Left ventricle myocardium superior (tissue), 1 donor: ENCODE measurements at regions not wholly inside any gene's neighbourhood (a gene's known extent, or its start where the extent isn't known, plus 50 kb on each side); places are given as distances from the start of the nearest gene placed in this dataset.

Source experiments
- ATAC-seq: fragments of 200-7000 bp; cut with Tn5 transposase; one replicate; pipeline ENCODE4 v1.9.1; 2020; ENCODE audit warnings: mild to moderate bottlenecking, moderate library complexity
- DNase-seq: peaks from one replicate; pipeline ENCODE4 v3.0.0-alpha.2; 2020
- intact Hi-C: fragments of 100-400 bp; cut with micrococcal nuclease; formaldehyde crosslinking; loops from one replicate; pipeline ENCODE4 v1.11.0; 2022
- donor health status: DM: no; HTN: yes; CAD: no; lungs with severe emphysema.

DNA sequence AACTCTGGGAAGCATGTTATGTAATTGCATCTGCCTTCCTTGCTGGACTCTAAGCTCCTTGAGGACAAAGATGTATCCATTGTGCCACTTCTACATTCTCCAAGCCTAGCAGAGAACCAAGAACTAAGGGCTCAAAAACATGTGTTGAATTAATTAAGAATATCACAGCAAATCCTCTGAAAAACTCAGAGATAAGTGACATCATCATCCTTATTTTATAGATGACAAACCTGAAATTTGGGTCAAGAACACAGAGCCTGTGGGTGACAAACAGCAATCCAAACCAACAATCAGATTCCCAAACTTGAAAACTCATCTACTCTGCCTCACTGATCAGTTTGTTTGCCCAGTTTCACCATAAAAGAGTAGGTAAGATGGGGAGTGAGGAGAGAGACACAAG is 503.6 kb upstream of the LRRN3 start:
- no peak for ATAC-seq
- no peak for DNase-seq
- intact Hi-C loops: no loop called here

DNA sequence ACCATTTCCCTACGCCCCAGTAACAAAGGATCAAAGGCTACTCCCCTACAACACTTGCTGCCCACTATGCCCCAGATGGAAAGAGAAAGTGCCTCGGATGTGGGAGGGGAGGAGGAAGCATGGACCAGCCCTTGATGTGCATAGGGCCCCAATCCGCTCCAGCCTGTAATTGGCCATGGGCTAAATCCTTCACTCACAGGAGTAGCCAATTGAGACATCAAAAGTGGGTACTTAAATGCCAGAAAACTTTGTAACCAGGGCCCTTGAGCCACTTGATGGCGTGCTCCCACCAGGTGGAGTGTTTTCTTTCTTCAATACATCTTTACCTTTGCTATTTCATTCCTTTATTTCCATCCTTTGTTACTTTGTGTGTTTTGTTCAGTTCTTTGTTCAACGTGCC is 500.5 kb upstream of the LRRN3 start:
- intact Hi-C loops: no loop called here
- DNase-seq: no peak
- ATAC-seq: no peak

DNA sequence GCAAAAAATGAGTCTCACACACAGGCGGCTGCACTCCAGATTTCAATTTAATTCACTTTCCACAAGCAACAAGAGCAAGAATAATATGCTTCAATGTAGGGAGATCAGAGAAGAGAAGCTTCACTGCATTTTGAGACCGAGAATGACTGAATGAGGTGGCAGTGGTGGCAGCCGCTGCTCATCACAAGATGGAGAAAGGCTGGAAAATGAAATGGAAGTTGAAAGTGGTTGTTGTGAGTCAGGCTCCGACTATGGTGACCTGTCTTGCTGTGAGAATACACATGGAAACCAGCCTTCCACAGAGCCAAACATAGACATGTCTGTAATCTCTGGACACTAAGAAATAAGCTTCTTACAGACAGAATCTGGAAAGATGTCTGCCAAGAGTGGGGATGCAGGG is 499.6 kb upstream of the LRRN3 start:
- DNase-seq: no peak
- intact Hi-C loops: no loop called here
- ATAC-seq: no peak

DNA sequence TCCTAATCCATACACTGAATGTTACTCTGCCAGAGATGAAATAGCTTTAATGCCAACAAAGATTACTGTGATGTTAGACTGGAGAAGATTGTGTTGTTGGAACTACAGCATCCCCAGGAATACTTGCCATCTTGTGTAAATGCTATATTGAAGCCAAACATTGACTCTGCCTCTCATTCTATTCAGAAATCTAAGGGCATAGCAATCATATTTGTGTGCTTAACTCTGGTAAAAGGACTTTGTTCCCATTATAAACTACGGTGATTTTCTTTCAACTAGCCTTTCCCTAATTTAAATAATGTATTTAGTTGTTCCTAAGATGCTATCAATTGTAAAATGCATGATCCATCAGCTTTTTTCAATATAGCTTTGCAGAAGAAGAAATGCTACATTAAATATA is 498.4 kb upstream of the LRRN3 start:
- intact Hi-C loops: no loop called here
- no peak for DNase-seq
- ATAC-seq: no peak

DNA sequence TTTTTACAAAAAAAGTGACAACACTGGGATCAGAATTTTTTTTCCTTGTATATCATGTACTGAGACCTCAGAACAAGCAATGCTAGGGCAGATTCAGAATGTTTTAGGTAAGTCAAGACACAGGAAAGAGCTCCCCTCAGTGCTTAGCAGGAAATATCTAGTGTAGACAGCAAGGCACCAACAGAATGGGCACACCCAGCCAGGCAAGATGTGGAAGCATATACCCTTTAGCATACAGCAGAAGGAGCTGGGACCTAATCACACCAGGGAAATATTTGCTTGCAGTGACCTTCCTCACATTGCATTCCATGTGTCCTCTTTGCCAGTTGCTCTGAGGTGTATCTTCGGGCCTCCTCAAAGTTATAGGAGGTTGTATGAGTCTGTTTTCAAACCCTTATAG is 497.6 kb upstream of the LRRN3 start:
- no peak for DNase-seq
- no peak for ATAC-seq
- intact Hi-C loops: no loop called here

DNA sequence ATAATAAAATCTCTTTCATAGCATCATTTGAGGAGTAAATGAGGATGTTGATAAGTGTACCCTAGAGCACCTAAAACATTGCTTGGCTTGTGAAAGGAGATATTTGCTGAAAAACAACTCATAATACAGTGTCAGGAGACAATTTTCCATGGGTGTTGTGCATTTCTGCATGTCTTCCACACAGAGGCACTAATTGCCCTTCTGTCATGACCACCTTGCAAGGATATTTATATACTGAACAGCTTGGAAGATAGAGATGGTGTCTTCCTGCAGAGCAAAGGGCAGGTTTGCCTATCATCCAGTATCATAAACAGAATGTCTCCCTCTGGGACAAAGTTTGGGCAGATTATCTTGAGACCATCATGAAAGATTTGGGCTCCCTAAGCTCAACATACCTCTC is 495.2 kb upstream of the LRRN3 start:
- intact Hi-C loops: no loop called here
- ATAC-seq (no peak), DNase-seq (no peak)

DNA sequence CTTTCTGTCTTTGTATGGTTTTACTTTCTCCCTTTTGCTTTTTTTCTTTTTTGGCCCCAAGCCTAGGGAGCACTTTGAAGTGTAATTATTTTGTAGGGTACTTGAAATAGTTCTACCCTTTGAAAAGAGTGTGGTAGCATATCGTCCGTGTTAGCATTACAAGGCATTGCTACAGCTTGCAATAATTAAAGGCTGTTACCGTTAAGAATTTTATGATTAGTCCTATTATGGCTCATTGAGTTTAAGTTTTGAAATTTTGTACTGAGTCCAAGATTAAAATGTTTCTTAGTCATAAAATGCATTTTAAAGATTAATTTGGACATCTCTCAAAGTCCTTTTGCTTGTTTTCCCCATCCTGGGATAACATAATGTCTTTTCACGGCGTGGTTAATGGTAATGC is 490.0 kb upstream of the LRRN3 start:
- intact Hi-C loops: no loop called here
- ATAC-seq (no peak), DNase-seq (no peak)

DNA sequence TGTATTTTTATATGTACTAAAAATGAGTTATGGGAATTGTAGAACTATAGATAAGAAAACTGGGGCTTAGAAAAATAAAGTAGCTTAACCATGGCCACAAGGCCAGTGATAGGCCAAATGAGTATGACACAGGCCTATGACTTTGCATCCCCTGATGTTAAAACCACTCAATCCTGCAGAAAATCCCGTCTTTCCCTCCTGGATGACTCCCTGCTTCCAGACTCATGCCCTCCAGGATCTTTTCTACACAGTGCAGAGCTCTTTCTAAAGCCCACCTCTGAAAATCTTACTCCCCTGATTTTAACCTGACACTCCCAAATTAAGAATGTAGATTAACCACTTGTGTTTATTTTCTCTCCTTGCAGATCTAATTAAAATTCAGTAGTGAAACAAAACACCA is 489.2 kb upstream of the LRRN3 start:
- DNase-seq: no peak
- intact Hi-C loops: no loop called here
- no peak for ATAC-seq

DNA sequence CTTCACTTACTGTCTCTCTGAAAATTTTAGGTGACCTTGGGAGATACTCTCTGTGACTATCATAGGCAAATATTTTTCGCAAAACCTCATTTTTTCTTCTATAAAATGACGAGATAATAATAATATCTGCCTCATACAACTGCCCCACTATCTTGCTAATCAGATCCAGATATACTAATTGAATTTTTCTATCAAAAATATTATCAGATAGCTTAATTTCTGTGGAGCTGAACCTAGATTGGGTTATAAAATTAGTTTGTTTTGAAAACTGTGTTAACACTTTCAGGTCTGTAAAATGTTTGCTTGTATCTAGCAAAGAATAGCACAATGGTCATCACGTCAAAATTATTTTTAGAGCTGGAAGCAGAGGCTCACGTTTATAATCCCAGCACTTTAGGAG is 486.7 kb upstream of the LRRN3 start:
- no peak for DNase-seq
- intact Hi-C loops: no loop called here
- ATAC-seq: no peak

DNA sequence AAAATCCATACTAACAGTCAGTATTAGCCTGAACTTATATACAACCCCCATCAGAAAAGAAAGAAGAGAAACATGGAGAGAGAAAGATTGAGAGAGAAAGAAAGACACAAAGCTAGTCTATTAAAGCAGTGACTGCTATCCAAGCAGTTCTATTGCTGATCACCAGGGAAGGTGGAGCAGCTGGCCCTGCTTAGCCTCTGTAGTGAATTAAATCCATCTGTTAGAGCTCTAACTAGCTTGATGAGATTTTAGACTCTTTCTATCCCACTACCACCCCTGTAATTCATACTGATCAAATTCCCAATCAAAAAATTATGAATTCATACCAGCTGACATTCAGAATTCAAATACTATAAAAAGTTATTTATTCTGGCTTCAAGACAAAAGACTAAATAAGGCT is 486.0 kb upstream of the LRRN3 start:
- ATAC-seq: no peak
- no peak for DNase-seq
- intact Hi-C loops: no loop called here

DNA sequence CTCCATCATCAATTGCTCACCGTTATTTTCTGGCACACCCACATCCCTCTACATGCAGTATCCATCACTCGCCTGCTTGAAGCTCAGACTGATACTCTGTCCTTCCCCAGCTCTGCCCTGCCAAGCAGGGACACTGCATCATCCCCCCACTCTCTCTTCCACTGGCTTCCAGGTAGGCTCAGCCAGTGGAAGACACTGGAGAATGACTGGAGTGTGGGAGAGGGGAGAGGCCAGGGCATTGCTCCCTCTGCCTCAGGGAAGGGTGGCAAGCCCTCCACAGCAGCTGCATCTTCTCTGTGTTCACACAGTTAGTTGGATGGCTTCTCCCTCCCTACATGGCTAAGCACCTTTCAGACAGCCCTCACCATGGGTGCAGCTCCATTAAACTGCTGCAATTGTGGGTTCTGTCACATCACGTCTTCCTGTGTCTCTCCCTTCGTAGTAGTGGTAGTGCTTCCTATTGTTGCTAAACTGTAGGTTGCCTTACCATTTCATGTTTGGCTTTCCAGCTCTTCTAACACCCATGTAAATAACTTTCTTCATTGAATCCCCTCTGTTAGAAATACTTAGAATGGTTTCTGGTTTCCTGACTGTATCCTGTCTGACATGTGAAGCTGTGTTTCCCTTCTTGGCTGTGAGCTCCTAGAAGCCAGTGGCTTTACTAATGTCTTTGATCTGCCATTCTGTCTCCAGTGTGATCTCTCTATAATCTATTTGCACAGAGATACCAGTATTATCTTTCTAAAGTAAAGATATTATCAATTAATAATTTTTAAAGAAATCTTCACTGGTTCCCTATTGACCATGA is 483.7 kb upstream of the LRRN3 start:
- ATAC-seq (no peak), DNase-seq (no peak)
- intact Hi-C loops: no loop called here

DNA sequence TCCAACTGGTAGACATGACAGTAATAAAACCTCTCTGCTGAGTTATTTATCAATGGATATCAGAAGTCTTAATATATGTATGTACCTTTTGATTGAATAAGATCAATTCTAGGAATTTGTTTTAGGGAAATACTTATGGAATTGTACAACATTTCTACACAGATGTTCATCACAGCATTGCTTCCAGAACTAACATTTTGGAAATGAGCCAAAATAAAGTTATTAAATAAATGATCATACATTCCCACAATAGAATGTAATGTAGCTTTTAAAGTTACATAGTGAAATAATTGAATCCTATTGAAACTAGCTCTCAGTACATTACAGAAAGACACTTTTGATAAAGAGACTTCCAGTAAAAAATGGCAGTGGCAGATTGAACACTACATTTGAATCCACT is 481.6 kb upstream of the LRRN3 start:
- ATAC-seq (no peak), DNase-seq (no peak)
- intact Hi-C loops: no loop called here

DNA sequence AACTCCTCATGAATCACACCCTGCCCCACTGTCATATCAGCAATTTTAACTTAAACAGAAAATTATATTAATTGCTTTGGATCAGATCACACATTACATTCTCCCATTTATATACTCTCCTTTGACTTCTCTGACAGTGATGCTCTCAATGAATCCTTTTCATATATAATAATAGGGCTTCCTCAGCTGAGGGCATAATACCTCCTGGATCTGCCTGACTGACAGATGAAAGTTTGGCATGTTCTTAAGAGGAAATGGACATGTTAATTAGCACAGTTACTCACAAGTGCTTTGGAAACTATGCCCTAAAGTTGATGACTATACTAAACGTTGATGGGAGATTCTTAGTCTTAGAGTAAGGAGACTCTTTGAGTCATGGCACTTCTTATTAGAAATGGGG is 478.2 kb upstream of the LRRN3 start:
- no peak for ATAC-seq
- DNase-seq: no peak
- intact Hi-C loops: no loop called here
